ENCODE measurements at regions not wholly inside any gene's neighbourhood (a gene's known extent, or its start where the extent isn't known, plus 50 kb on each side); places are given as distances from the start of the nearest gene placed in this dataset.

GRCh38 chr6:28655164-28655563 lies 129.5 kb downstream of the GPX5 start:
- no peaks in the 10 kb centered on the region for H3K36me3 Mint-ChIP-seq (ENCODE audit: low read depth)
- H3K4me1 Mint-ChIP-seq (ENCODE audit: low read depth): peaks cover 24% of the 10 kb centered on the region
- DNase-seq (ENCODE audit: low spot score): no peak
- H3K9me3 Mint-ChIP-seq: no peaks in the 10 kb centered on the region
- H3K27ac Mint-ChIP-seq: no peak overlapping the region
- intact Hi-C loops (cut with micrococcal nuclease): loop anchor here (5.0 to 10.0 kb wide), 3 partner anchors 287 to 753 kb away; no protein-coding TSS in a partner anchor
- peaks cover 67% of the 10 kb centered on the region for H3K27me3 Mint-ChIP-seq (ENCODE audit: insufficient read depth)
- H3K4me3 Mint-ChIP-seq: no peak overlapping the region

GRCh38 chr6:28656715-28657114 lies 131.0 kb downstream of the GPX5 start:
- intact Hi-C loops (cut with micrococcal nuclease): loop anchor here (5.0 to 10.0 kb wide), 3 partner anchors 286 to 754 kb away; no protein-coding TSS in a partner anchor
- no peak overlapping the region for H3K4me3 Mint-ChIP-seq

GRCh38 chr6:28657381-28657768 lies 131.7 kb downstream of the GPX5 start:
- H3K27me3 Mint-ChIP-seq (ENCODE audit: insufficient read depth): peaks cover 66% of the 10 kb centered on the region
- no peaks in the 10 kb centered on the region for H3K9me3 Mint-ChIP-seq
- no peak overlapping the region for H3K27ac Mint-ChIP-seq
- no peak for DNase-seq (ENCODE audit: low spot score)
- intact Hi-C loops (cut with micrococcal nuclease): loop anchor here (5.0 to 10.0 kb wide), 3 partner anchors 285 to 755 kb away; no protein-coding TSS in a partner anchor
- H3K4me3 Mint-ChIP-seq: peak overlapping the region; percentile 80
- H3K36me3 Mint-ChIP-seq (ENCODE audit: low read depth): no peaks in the 10 kb centered on the region
- peaks cover 24% of the 10 kb centered on the region for H3K4me1 Mint-ChIP-seq (ENCODE audit: low read depth)

More at GRCh38 chr6:28656715-28657114, 131.0 kb downstream of the GPX5 start:
- Mint-ChIP-seq H3K4me1 (ENCODE audit: low read depth) (peaks cover 24% of the 10 kb centered on the region), H3K9me3 (no peaks in the 10 kb centered on the region), H3K36me3 (ENCODE audit: low read depth) (no peaks in the 10 kb centered on the region), H3K27ac (no peak overlapping the region), H3K27me3 (ENCODE audit: insufficient read depth) (peaks cover 73% of the 10 kb centered on the region)
- DNase-seq (ENCODE audit: low spot score): no peak

GRCh38 chr6:28657769-28658465 lies 132.2 kb downstream of the GPX5 start:
- DNase-seq (ENCODE audit: low spot score): no peak
- intact Hi-C loops (cut with micrococcal nuclease): loop anchor here (1.0 to 10.0 kb wide), 5 partner anchors 15 to 756 kb away; no protein-coding TSS in a partner anchor
- peaks cover 24% of the 10 kb centered on the region for H3K4me1 Mint-ChIP-seq (ENCODE audit: low read depth)
- no peaks in the 10 kb centered on the region for H3K36me3 Mint-ChIP-seq (ENCODE audit: low read depth)
- peaks cover 66% of the 10 kb centered on the region for H3K27me3 Mint-ChIP-seq (ENCODE audit: insufficient read depth)
- no peaks in the 10 kb centered on the region for H3K9me3 Mint-ChIP-seq
- peak overlapping the region; percentile 80 for H3K4me3 Mint-ChIP-seq
- H3K27ac Mint-ChIP-seq: peak overlapping the region; percentile 77

- peak overlapping the region; percentile 77 for H3K27ac Mint-ChIP-seq
- H3K27me3 Mint-ChIP-seq (ENCODE audit: insufficient read depth): peaks cover 66% of the 10 kb centered on the region
- peak overlapping the region; percentile 80 for H3K4me3 Mint-ChIP-seq
- intact Hi-C loops (cut with micrococcal nuclease): loop anchor here (1.0 to 10.0 kb wide), 5 partner anchors 15 to 756 kb away; no protein-coding TSS in a partner anchor
- no peaks in the 10 kb centered on the region for H3K36me3 Mint-ChIP-seq (ENCODE audit: low read depth)
- H3K4me1 Mint-ChIP-seq (ENCODE audit: low read depth): peaks cover 24% of the 10 kb centered on the region
- DNase-seq (ENCODE audit: low spot score): no peak
- H3K9me3 Mint-ChIP-seq: no peaks in the 10 kb centered on the region
Measured at GRCh38 chr6:28658475-28659249, 133.0 kb downstream of the GPX5 start.

- intact Hi-C loops (cut with micrococcal nuclease): loop anchor here (5.0 to 10.0 kb wide), 3 partner anchors 283 to 757 kb away; no protein-coding TSS in a partner anchor
- no peak overlapping the region for H3K4me3 Mint-ChIP-seq
- no peak for DNase-seq (ENCODE audit: low spot score)
- H3K36me3 Mint-ChIP-seq (ENCODE audit: low read depth): no peaks in the 10 kb centered on the region
- no peak overlapping the region for H3K27ac Mint-ChIP-seq
- H3K27me3 Mint-ChIP-seq (ENCODE audit: insufficient read depth): peaks cover 63% of the 10 kb centered on the region
- peaks cover 24% of the 10 kb centered on the region for H3K4me1 Mint-ChIP-seq (ENCODE audit: low read depth)
- H3K9me3 Mint-ChIP-seq: no peaks in the 10 kb centered on the region
Measured at GRCh38 chr6:28659250-28659566, 133.5 kb downstream of the GPX5 start.

- no peak for DNase-seq (ENCODE audit: low spot score)
- Mint-ChIP-seq H3K9me3 (no peaks in the 10 kb centered on the region), H3K27me3 (ENCODE audit: insufficient read depth) (peaks cover 50% of the 10 kb centered on the region), H3K4me3 (no peak overlapping the region), H3K4me1 (ENCODE audit: low read depth) (peaks cover 24% of the 10 kb centered on the region), H3K27ac (no peak overlapping the region), H3K36me3 (ENCODE audit: low read depth) (no peaks in the 10 kb centered on the region)
- intact Hi-C loops (cut with micrococcal nuclease): no loop called here
Measured at GRCh38 chr6:28661097-28661713, 135.5 kb downstream of the GPX5 start.

- H3K27me3 Mint-ChIP-seq (ENCODE audit: insufficient read depth): peaks cover 13% of the 10 kb centered on the region
- intact Hi-C loops (cut with micrococcal nuclease): no loop called here
Measured at GRCh38 chr6:28664870-28665396, 139.3 kb downstream of the GPX5 start.

GRCh38 chr6:28673417-28673786 lies 147.7 kb downstream of the GPX5 start:
- Mint-ChIP-seq H3K4me3 (no peak overlapping the region), H3K27ac (no peak overlapping the region), H3K36me3 (ENCODE audit: low read depth) (peaks cover 4% of the 10 kb centered on the region), H3K27me3 (ENCODE audit: insufficient read depth) (peaks cover 30% of the 10 kb centered on the region), H3K4me1 (ENCODE audit: low read depth) (peaks cover 11% of the 10 kb centered on the region), H3K9me3 (no peaks in the 10 kb centered on the region)
- intact Hi-C loops (cut with micrococcal nuclease): loop anchor here (1.0 kb wide), 1 partner anchor 15 kb away; no protein-coding TSS in a partner anchor
- DNase-seq (ENCODE audit: low spot score): no peak

More at GRCh38 chr6:28664870-28665396, 139.3 kb downstream of the GPX5 start:
- Mint-ChIP-seq H3K4me3 (no peak overlapping the region), H3K9me3 (no peaks in the 10 kb centered on the region), H3K36me3 (ENCODE audit: low read depth) (no peaks in the 10 kb centered on the region), H3K27ac (no peak overlapping the region), H3K4me1 (ENCODE audit: low read depth) (no peaks in the 10 kb centered on the region)
- DNase-seq (ENCODE audit: low spot score): no peak

GRCh38 chr6:28673787-28674671 lies 148.3 kb downstream of the GPX5 start:
- Mint-ChIP-seq H3K9me3 (no peaks in the 10 kb centered on the region), H3K27ac (peak overlapping the region; percentile 64), H3K4me3 (peak overlapping the region; percentile 85), H3K27me3 (ENCODE audit: insufficient read depth) (peaks cover 34% of the 10 kb centered on the region), H3K4me1 (ENCODE audit: low read depth) (peaks cover 11% of the 10 kb centered on the region), H3K36me3 (ENCODE audit: low read depth) (peaks cover 4% of the 10 kb centered on the region)
- intact Hi-C loops (cut with micrococcal nuclease): loop anchor here (1.0 kb wide), 1 partner anchor 16 kb away; no protein-coding TSS in a partner anchor
- DNase-seq (ENCODE audit: low spot score): no peak

GRCh38 chr6:28675600-28675999 lies 149.9 kb downstream of the GPX5 start:
- peaks cover 11% of the 10 kb centered on the region for H3K4me1 Mint-ChIP-seq (ENCODE audit: low read depth)
- H3K4me3 Mint-ChIP-seq: no peak overlapping the region
- no peak overlapping the region for H3K27ac Mint-ChIP-seq
- intact Hi-C loops (cut with micrococcal nuclease): no loop called here
- peaks cover 4% of the 10 kb centered on the region for H3K36me3 Mint-ChIP-seq (ENCODE audit: low read depth)
- H3K27me3 Mint-ChIP-seq (ENCODE audit: insufficient read depth): peaks cover 43% of the 10 kb centered on the region
- DNase-seq (ENCODE audit: low spot score): no peak
- H3K9me3 Mint-ChIP-seq: no peaks in the 10 kb centered on the region

GRCh38 chr6:28682542-28682941 lies 156.9 kb downstream of the GPX5 start:
- no peaks in the 10 kb centered on the region for H3K36me3 Mint-ChIP-seq (ENCODE audit: low read depth)
- no peaks in the 10 kb centered on the region for H3K9me3 Mint-ChIP-seq
- H3K27me3 Mint-ChIP-seq (ENCODE audit: insufficient read depth): peaks cover 61% of the 10 kb centered on the region
- H3K4me1 Mint-ChIP-seq (ENCODE audit: low read depth): peaks cover 19% of the 10 kb centered on the region
- H3K27ac Mint-ChIP-seq: no peak overlapping the region
- intact Hi-C loops (cut with micrococcal nuclease): loop anchor here (5.0 to 10.0 kb wide), 3 partner anchors 45 to 778 kb away; partner anchors contain the start of gene ZSCAN26
- no peak overlapping the region for H3K4me3 Mint-ChIP-seq
- DNase-seq (ENCODE audit: low spot score): no peak

All from activated T-helper 1 cell treated with anti-CD3 and anti-CD28 coated beads, Interleukin-12 subunit alpha, Interleukin-12 subunit beta, Interleukin-2, Interleukin-4 antibody, amounts not matched to agents 30 ng/mL and 10 ng/mL and 1 ng/mL, durations not matched to agents 14 hours and 24 hours and 36 hours (primary cell).